C4-2B (cell line): ENCODE measurements at regions not wholly inside any gene's neighbourhood (a gene's known extent, or its start where the extent isn't known, plus 50 kb on each side); places are given as distances from the start of the nearest gene placed in this dataset.

Source experiments
- CTCF ChIP-seq: fragments of 450-650 bp; conservative IDR thresholded peaks from 2 replicates; pipeline ENCODE4 v1.5.1; 2017; ENCODE audit warnings: mild to moderate bottlenecking
- ZFX ChIP-seq: fragments of 450-650 bp; IDR thresholded peaks from 2 replicates; pipeline ENCODE4 v1.6.1; 2017

GRCh38 chr2:107001964-107002696, 116.2 kb upstream of the ST6GAL2 start:
- TF ChIP-seq CTCF (no peak), ZFX (no peak)
